MG63 (cell line): ENCODE measurements at regions not wholly inside any gene's neighbourhood (a gene's known extent, or its start where the extent isn't known, plus 50 kb on each side); places are given as distances from the start of the nearest gene placed in this dataset.

Source experiments
- DNase-seq: peaks from one replicate; pipeline ENCODE4 v3.0.0-alpha.2; 2020
- H3K27me3 ChIP-seq: fragments of 250-450 bp; sonication (Bioruptor Pico); 2 replicates; pipeline ENCODE4 v1.5.1; 2020; ENCODE audit warnings: mild to moderate bottlenecking, moderate library complexity
- H3K36me3 ChIP-seq: fragments of 250-450 bp; sonication (Bioruptor Pico); 2 replicates; pipeline ENCODE4 v1.5.1; 2020; ENCODE audit warnings: mild to moderate bottlenecking, moderate library complexity
- H3K4me3 ChIP-seq: fragments of 250-450 bp; sonication (Bioruptor Pico); 2 replicates; pipeline ENCODE4 v1.5.1; 2020; ENCODE audit warnings: mild to moderate bottlenecking, moderate library complexity
- H3K9me3 ChIP-seq: fragments of 250-450 bp; sonication (Bioruptor Pico); 2 replicates; pipeline ENCODE4 v1.5.1; 2020; ENCODE audit warnings: mild to moderate bottlenecking, moderate library complexity

DNA sequence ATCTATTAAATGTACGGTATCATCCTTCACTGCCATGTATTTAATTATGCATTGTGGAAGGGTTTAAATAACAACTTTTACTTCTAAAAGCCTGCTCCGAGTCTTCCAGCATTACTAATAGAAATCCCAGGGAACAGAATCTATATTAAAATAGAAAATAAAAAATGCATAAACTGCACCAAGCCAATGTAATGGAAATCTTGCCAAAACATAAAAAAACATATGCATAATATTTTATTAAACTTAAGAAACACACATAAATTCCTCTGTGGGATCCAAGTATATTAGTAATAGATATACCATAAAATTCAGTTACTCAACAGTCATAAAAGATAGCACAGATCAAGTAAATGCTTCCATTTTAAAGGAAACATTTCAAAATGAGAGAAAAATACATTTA, 175.6 kb downstream of the TDRD15 start:
- Histone ChIP-seq H3K36me3 (no peaks in the 10 kb centered on the region), H3K9me3 (no peaks in the 10 kb centered on the region), H3K4me3 (no peak overlapping the region), H3K27me3 (no peaks in the 10 kb centered on the region)
- DNase-seq, result no peak

DNA sequence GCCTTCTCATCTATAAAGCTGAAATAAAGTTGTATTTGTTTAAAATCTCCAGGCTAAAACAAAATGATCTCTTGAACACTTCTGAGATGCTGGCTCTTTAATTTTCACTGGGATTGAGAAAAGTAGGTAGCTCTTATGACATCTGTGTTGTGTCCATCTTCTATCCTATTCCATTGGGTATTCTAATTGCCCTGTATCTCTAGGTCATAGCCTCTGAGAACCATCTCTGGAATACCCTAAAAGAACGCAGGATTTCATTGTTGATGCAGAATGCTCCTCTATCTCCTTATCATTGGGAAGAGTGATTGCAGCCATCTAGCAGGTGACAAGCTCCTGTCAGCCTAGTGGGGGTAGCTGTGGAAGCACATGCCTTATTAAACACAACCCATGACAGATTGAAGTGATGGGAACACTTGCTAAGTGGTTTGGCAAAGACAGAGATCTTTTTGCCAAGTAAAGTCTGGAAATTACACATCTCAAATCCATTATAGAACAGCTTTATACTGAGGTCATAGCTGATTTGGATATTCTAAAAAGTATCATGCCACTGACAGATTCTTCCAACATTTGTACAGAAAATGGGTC, 178.2 kb downstream of the TDRD15 start:
- no peak for DNase-seq
- Histone ChIP-seq H3K27me3 (no peaks in the 10 kb centered on the region), H3K9me3 (no peaks in the 10 kb centered on the region), H3K36me3 (no peaks in the 10 kb centered on the region), H3K4me3 (no peak overlapping the region)

DNA sequence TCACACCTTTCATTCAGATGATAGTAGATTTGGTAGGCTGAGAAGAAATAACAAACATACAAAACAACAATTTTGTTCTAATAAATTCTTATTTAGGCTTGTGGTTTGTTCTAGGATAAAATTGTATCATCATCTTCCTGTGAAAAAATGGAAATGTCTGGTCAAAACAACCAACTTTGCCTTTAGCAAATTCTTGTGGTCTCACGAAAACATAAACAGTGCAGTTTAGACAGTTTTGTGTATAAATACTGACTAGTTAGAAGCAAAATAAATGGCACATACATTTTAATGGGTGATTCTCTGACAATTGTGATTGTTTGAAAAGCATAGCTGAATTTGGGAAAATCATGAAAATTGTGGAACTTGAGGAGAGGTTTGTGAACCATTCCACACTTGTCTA, 180.1 kb downstream of the TDRD15 start:
- Histone ChIP-seq H3K9me3 (no peaks in the 10 kb centered on the region), H3K36me3 (no peaks in the 10 kb centered on the region), H3K27me3 (no peaks in the 10 kb centered on the region), H3K4me3 (no peak overlapping the region)
- DNase-seq, result no peak

DNA sequence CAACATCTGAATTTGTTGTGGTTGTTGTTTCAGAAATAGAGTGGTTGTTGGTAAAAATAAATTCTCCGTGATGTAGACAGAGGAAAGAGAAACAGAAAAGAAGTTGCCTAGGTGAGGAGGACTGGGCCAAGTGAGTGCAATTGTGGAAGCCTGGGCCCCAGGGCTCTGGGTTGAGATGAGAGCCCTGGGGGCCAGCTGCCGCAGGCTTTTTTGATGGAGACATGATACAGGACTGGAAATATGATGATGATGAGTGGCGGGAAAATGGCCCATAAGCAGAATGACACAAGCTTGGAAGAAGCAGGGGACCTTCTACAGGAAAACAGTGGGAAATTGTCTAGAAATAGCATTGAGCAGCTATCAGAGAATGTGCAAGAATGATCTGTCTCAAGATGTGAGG, 181.8 kb downstream of the TDRD15 start:
- H3K4me3 ChIP-seq, result no peak overlapping the region
- no peak for DNase-seq
- no peaks in the 10 kb centered on the region for H3K36me3 ChIP-seq
- H3K9me3 ChIP-seq, result no peaks in the 10 kb centered on the region
- H3K27me3 ChIP-seq, result no peaks in the 10 kb centered on the region

DNA sequence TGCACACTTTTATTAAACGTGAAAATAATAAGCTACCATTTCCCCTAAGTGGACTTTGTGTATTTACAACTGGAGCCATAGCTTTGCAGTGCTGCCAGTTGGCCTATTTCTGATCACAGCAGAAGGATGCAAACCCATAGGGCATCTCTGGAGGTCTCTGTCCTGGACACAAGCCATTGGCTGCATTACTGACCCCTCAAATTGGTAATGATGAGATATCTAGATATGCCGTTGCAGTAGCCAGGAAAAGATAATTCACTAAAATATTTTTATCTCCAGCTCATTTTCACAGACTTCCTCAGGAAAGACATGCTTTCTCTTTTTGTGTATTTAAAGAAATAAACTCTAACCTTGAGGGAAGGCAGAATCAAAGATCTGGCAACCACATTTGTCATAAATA, 182.5 kb downstream of the TDRD15 start:
- Histone ChIP-seq H3K36me3 (no peaks in the 10 kb centered on the region), H3K9me3 (no peaks in the 10 kb centered on the region), H3K4me3 (no peak overlapping the region), H3K27me3 (no peaks in the 10 kb centered on the region)
- DNase-seq, result no peak

DNA sequence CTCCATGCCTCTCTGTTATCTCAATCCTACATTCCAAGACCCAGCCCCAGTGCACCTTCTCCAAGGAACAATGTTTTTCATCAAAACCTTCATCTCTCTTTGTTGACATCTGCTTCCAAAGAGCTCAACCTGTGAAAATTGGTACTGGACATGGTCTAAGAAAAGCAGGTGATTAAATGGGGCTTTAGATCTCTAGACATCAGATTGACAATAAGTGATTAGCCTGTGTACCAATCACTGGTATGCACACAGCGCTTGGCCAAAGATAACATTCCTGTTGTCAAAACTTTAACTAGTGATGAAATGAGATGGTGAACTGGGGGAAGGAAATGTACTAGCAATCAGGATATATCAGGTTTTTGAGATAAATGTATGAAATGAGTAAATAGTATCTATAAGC, 183.3 kb downstream of the TDRD15 start:
- H3K27me3 ChIP-seq, result no peaks in the 10 kb centered on the region

DNA sequence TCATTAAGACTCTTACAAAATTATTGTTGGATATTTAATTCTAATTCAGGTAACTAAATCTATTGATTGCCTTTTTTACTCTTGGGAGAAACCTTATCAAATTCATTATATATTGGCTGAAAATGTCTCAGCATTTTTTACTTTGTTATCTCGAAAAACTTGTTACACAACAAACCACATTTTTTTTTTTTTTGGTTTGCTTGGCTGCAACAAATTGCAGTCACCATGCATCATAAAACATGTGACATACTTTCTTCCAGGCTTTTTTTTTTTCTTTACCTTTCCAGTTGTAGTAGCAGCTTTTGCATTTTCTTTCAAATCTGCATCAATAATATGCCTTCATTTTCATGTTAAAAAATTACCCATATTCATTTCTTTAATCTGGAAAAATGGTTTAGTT, 186.7 kb downstream of the TDRD15 start:
- no peak for DNase-seq
- Histone ChIP-seq H3K4me3 (no peak overlapping the region), H3K9me3 (no peaks in the 10 kb centered on the region), H3K36me3 (no peaks in the 10 kb centered on the region), H3K27me3 (no peaks in the 10 kb centered on the region)

More for the DNA sequence above, 183.3 kb downstream of the TDRD15 start:
- no peaks in the 10 kb centered on the region for H3K9me3 ChIP-seq
- no peak overlapping the region for H3K4me3 ChIP-seq
- no peaks in the 10 kb centered on the region for H3K36me3 ChIP-seq
- DNase-seq, result no peak

DNA sequence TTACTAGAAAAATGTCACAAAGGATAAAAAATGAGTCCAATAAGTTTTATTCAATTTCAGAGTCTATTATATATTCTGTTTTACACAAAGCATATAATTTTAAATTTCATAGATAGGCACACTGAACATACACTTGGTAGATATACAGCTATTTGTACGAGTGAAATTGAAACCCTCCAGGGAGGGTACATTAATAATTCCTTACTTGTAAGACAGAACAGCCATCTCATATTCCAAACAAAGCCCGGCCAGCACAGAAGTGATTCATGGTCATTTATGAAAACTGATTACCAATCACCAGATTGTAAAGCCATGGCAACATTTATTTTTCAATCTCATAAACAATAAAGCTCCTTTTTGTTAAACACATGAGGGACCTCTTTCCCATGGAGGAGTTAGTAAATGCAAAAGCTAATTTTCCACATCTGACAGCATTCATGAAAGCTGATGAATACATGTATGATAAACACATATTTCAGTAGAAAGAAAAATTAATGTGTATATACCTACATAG, 190.6 kb downstream of the TDRD15 start:
- H3K27me3 ChIP-seq, result no peaks in the 10 kb centered on the region
- H3K9me3 ChIP-seq, result no peaks in the 10 kb centered on the region
- no peak overlapping the region for H3K4me3 ChIP-seq
- no peak for DNase-seq
- H3K36me3 ChIP-seq, result no peaks in the 10 kb centered on the region

DNA sequence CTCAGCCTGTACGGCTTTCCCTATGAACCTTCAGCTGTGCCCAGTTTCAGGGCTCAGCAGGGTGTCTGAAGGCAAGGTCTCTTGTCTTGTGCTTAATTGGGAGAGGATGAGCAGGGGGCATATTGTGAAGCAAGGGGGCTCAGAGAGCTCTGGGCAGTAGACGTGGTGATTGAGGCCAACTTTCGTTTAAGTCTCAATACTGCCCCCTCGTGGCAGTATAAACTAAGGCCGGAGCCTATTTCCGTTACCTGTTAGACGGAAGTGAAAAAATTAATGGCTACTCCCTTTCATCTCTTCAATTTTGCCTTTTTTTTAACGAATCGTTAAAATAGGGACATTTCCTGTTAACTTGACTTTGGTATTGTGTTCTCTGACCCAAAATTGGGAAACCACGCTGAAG, 193.4 kb downstream of the TDRD15 start:
- no peaks in the 10 kb centered on the region for H3K36me3 ChIP-seq
- no peak overlapping the region for H3K4me3 ChIP-seq
- no peaks in the 10 kb centered on the region for H3K9me3 ChIP-seq
- no peaks in the 10 kb centered on the region for H3K27me3 ChIP-seq
- DNase-seq, result no peak

DNA sequence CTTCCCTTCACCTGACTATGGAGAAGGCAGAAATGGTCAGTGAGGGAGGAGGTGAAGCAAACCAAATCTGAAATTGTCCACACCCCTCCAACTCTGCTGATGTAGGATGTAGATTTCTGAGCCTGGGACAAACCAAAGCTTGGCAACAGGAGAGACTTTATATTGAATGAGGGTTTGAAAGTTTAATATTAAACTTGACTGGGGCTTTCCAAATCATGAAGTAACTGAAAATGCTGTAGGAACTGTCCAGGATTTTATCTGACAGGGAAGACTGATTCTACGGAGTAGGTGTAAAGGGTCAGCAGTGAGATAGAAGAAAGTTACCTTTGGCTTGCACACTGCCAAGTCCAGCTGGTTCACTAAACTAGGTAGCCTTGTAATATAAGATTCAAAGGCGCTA, 194.5 kb downstream of the TDRD15 start:
- Histone ChIP-seq H3K9me3 (no peaks in the 10 kb centered on the region), H3K27me3 (no peaks in the 10 kb centered on the region), H3K4me3 (no peak overlapping the region), H3K36me3 (no peaks in the 10 kb centered on the region)
- no peak for DNase-seq

DNA sequence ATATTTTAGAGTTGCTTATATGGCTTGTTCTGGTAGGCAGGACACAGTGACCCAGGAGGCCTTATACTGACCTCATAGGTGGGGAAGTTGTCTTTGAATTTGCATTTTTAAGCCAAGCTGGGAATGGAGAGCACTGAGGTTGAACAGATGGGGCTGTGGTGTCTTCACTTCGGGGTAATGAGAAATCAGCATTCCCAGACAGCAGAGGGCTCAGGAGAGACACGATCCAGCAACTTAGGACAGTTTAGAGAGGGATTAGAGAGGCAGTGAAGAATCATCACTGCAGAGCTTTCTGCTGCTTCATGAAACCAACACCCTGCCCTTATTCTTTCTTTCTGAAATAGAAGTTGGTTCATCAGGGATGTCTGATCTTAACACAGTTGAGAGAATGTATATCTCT, 202.4 kb downstream of the TDRD15 start:
- no peak for DNase-seq
- Histone ChIP-seq H3K4me3 (no peak overlapping the region), H3K9me3 (no peaks in the 10 kb centered on the region), H3K36me3 (no peaks in the 10 kb centered on the region), H3K27me3 (no peaks in the 10 kb centered on the region)

DNA sequence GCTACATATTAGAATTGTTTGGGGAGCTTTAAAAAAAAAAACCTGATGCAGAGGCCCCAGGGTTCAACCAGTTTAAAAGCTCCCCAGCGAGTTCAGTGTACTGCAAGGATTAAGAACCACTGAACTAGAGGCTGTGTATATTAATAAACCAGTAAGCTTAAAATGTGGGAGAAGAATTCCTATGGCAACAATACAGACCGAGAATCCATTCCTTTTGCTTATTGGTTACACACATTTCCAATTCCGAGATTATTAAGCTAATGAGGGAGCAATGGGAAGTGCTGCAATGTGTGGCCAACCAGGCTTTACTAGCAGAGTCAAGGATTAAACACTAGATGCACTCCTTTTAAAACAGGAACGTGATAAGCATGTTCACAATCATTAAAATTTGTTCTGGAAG, 204.4 kb downstream of the TDRD15 start:
- Histone ChIP-seq H3K27me3 (no peaks in the 10 kb centered on the region), H3K36me3 (no peaks in the 10 kb centered on the region), H3K4me3 (no peak overlapping the region), H3K9me3 (no peaks in the 10 kb centered on the region)
- no peak for DNase-seq

DNA sequence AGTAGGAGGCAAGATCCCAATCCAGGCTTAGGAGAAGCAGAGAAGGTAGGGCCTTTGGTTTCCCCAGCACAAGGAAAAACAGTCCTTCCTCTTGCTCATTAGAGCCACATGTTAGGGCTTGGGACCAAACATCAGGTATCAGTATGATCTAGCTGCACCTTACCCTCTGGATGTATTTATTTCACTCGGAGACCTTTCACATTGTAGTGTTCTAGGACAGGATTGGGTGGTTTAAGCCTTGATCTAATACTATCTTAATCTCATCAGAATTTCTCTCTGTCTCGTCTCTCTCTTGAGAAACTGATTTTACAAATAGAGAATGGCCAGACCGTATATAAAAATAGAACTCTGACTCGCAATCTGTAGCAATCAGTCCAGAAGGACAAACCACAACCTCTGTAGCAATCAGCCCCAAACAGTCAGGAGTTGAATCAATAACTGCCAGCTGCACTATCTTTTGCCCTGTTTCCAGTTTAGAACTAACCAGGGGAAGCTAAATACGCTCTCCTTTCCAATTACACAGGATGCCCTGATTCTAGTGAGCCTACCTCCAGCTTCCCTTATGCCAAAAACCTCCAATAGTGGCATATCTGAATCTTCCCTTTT, 207.1 kb downstream of the TDRD15 start:
- H3K27me3 ChIP-seq, result no peaks in the 10 kb centered on the region
- no peak for DNase-seq
- no peak overlapping the region for H3K4me3 ChIP-seq
- H3K36me3 ChIP-seq, result no peaks in the 10 kb centered on the region
- H3K9me3 ChIP-seq, result no peaks in the 10 kb centered on the region

DNA sequence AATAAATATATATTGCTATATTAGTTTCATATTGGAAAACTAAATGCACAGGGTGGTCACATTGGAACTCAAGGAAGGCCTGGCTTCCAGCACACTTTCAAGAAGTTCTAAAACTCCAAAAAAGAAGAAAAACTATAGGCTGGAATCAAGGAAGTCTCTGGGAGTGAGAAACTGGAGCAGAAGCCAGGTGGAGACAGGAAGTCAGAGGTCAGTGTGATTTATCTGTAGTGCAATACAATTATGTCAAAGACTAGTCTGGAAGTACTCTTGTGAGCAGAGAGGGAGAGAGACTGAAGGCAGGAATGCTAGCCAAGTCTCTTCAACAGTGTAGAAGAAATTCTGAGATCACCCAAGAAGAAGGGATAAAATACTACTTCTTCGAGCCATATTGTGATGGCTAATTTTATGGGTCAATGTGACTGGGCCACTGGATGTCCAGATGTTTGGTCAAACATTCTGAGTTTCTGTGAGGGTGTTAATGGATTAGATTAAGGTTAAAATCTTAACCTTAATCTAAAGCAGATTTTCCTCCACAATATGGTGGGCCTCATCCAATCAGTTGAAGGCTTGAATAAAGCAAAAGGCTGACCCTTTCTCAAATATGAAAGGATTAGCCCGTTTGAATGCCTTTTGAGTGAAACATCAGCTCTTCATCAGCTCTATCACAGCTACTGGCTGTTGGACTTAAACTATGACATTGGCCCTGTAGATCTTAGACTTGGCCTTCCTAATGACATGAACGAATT, 208.0 kb downstream of the TDRD15 start:
- Histone ChIP-seq H3K27me3 (no peaks in the 10 kb centered on the region), H3K9me3 (no peaks in the 10 kb centered on the region), H3K4me3 (no peak overlapping the region), H3K36me3 (no peaks in the 10 kb centered on the region)
- DNase-seq, result no peak

DNA sequence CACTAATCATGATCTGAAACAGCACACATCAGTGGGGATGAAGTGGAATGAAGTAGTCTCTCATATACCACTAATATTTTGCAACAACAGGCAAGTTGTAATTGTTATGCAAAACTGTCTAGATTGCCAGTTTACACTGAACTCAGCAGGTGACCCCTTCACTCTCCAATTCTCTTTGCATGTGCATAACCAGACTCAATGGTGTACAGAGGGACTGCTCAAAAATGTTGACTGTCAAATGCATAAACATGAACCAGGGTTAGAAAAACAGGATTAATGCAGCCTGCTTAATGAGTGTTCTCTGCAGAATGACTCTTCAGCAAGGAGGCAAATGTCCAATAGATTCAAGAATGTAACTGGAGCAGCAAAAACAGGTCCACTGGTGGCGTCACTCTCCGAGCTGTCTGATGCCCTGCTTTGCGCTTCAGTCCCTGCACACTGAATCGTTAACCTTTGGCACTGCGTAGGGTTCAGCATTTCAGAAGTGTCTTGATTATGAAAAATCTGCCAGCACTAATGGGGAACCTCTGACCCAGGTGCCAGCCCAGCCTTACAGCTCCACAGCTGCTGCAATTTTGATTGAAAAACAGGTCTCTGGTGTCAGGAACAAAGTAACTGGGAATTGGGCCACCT, 209.3 kb downstream of the TDRD15 start:
- no peaks in the 10 kb centered on the region for H3K27me3 ChIP-seq
- no peaks in the 10 kb centered on the region for H3K9me3 ChIP-seq
- H3K4me3 ChIP-seq, result no peak overlapping the region
- no peaks in the 10 kb centered on the region for H3K36me3 ChIP-seq
- DNase-seq, result no peak

DNA sequence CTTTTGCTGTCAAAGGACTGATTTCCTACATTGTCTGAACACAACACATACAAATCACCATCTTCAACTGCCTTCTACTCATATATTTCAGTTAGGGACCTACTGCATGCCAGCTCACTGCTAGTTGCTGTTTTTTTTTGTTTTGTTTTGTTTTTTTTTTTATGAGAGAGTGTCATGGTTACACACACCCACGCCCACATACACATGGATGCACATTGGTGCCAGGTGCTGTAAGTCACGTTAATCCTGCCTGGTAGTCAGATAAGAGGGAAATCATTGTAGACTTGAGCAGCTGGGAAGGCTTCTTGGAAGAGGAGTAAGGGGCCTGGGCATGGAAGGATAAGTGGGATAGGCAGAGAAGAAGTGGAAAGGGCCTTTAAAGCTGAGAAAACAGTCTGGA, 209.9 kb downstream of the TDRD15 start:
- Histone ChIP-seq H3K4me3 (no peak overlapping the region), H3K27me3 (no peaks in the 10 kb centered on the region), H3K9me3 (no peaks in the 10 kb centered on the region), H3K36me3 (no peaks in the 10 kb centered on the region)
- no peak for DNase-seq

DNA sequence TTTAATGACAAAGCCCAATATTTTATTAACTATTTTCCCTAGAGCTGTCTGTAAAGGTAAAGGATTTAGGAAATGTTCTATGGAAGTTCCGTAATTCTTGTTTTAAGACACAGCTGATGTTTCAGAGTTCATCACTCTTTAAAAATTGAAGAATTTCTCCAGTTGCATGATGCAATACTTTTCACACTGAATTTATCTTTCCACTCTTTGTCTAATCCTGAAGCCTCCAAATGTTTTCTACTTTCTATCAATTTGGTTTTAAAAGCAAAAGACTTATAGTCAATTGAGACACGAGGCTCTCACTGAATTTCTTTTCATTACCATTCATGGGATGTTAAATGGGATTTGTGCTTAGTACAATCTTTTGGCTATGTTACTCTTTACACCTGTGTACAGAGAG, 223.2 kb downstream of the TDRD15 start:
- H3K27me3 ChIP-seq, result no peaks in the 10 kb centered on the region
- H3K4me3 ChIP-seq, result no peak overlapping the region
- H3K36me3 ChIP-seq, result no peaks in the 10 kb centered on the region
- H3K9me3 ChIP-seq, result no peaks in the 10 kb centered on the region
- DNase-seq, result no peak
